ENCODE measurements at regions not wholly inside any gene's neighbourhood (a gene's known extent, or its start where the extent isn't known, plus 50 kb on each side); places are given as distances from the start of the nearest gene placed in this dataset.

GRCh38 chr4:170538821-170539473 is 449.2 kb upstream of the AADAT start:
- in situ Hi-C loops (cut with MboI), result no loop called here
- TF ChIP-seq ZNF695 (CRISPR knock-in tag; IDR thresholded peaks at IDR 0.05) (no peak), ZNF639 (CRISPR knock-in tag; conservative IDR thresholded peaks at IDR 0.05 in 1 of 2, IDR thresholded peaks at IDR 0.05 in 1 of 2) (no peak), NRF1 (conservative IDR thresholded peaks at IDR 0.05 in 1 of 2, IDR thresholded peaks at IDR 0.05 in 1 of 2) (no peak), ZBTB7A (IDR thresholded peaks at IDR 0.05; ENCODE audit: borderline replicate concordance, control insufficient read depth, low read depth, low read length) (no peak), MED1 (CRISPR knock-in tag; IDR thresholded peaks at IDR 0.05; ENCODE audit: borderline replicate concordance) (no peak), STAT5B (CRISPR knock-in tag; IDR thresholded peaks at IDR 0.05) (no peak), PHB (CRISPR knock-in tag; IDR thresholded peaks at IDR 0.05) (no peak), SAFB2 (IDR thresholded peaks at IDR 0.05; ENCODE audit: borderline replicate concordance, low read depth, low read length, severe bottlenecking) (no peak), ZNF609 (CRISPR knock-in tag; IDR thresholded peaks at IDR 0.05; ENCODE audit: borderline replicate concordance) (no peak), TEAD2 (tag; IDR thresholded peaks at IDR 0.05) (no peak), SMC3 (conservative IDR thresholded peaks at IDR 0.05; ENCODE audit: insufficient read depth, low read depth, low read length) (no peak), GTF2F1 (IDR thresholded peaks at IDR 0.05; ENCODE audit: low read depth, low read length) (no peak), FOXK1 (CRISPR knock-in tag; IDR thresholded peaks at IDR 0.05; ENCODE audit: borderline replicate concordance) (no peak), ZNF79 (CRISPR knock-in tag; IDR thresholded peaks at IDR 0.05; ENCODE audit: low read depth) (no peak), ELF4 (CRISPR knock-in tag; IDR thresholded peaks at IDR 0.05) (no peak), ELK3 (CRISPR knock-in tag; IDR thresholded peaks at IDR 0.05) (no peak), NFE2 (IDR thresholded peaks at IDR 0.05; ENCODE audit: low read depth) (no peak)

More at GRCh38 chr4:170538821-170539473, 449.2 kb upstream of the AADAT start:
- H3K4me3 ChIP-seq, result no peak overlapping the region
- no peaks in the 10 kb centered on the region for H3K36me3 ChIP-seq (ENCODE audit: control insufficient read depth, insufficient read depth, low read length)
- intact Hi-C loops (cut with micrococcal nuclease), result no loop called here
- no peaks in the 10 kb centered on the region for H3K4me1 ChIP-seq (replicated peaks in 1 of 2; ENCODE audit: control insufficient read depth in 2 of 2, insufficient read depth in 2 of 2, low read length in 2 of 2)
- DNase-seq (ENCODE audit: extremely low read depth in 1 of 4, low spot score in 3 of 4), result no peak
- H2AFZ ChIP-seq (ENCODE audit: low read depth, low read length), result no peak overlapping the region
- H3K4me2 ChIP-seq (ENCODE audit: insufficient read depth, low read length), result no peak overlapping the region
- H4K20me1 ChIP-seq (replicated peaks; ENCODE audit: control insufficient read depth, insufficient read depth, low read length), result no peaks in the 10 kb centered on the region
- POLR2A ChIA-PET, result no interaction called here
- ATAC-seq, result no peak
- H3K9me3 ChIP-seq (replicated peaks; ENCODE audit: control insufficient read depth, insufficient read depth, low read depth, low read length), result no peaks in the 10 kb centered on the region
- CTCF ChIA-PET (ENCODE audit: low intra/inter-chr PET ratio), result no interaction called here
- FAIRE-seq, result no peak
- no peaks in the 10 kb centered on the region for H3K27me3 ChIP-seq (ENCODE audit: control insufficient read depth in 2 of 2, insufficient read depth in 2 of 2, low read length in 2 of 2)
- BruUV-seq (replicated peaks), result no TSS peak
- no peak overlapping the region for H3K27ac ChIP-seq (ENCODE audit: extremely low read depth, low read depth, low read length)
- H3K9ac ChIP-seq (ENCODE audit: insufficient read depth in 1 of 2, low read depth in 2 of 2, low read length in 2 of 2), result no peak overlapping the region
- no peaks in the 10 kb centered on the region for H3K79me2 ChIP-seq (ENCODE audit: control insufficient read depth, insufficient read depth, low read length)
- no peaks in the 10 kb centered on the region for H3K9me1 ChIP-seq (ENCODE audit: control insufficient read depth, insufficient read depth, low read length)

Measured in K562 (cell line).